HUES48 (cell line): ENCODE measurements at regions not wholly inside any gene's neighbourhood (a gene's known extent, or its start where the extent isn't known, plus 50 kb on each side); places are given as distances from the start of the nearest gene placed in this dataset.

Experiments used
- H3K27ac ChIP-seq: one replicate; pipeline ENCODE4 v1.7.0; 2013; ENCODE audit warnings: low read depth, low read length, inconsistent platforms
- H3K27me3 ChIP-seq: 2 replicates; pipeline ENCODE4 v1.6.1; 2013; ENCODE audit warnings: mild to moderate bottlenecking, low read length; ENCODE audit not compliant: control insufficient read depth, insufficient read depth
- H3K36me3 ChIP-seq: 2 replicates; pipeline ENCODE4 v1.6.1; 2013; ENCODE audit warnings: low read length; ENCODE audit not compliant: control insufficient read depth, insufficient read depth
- H3K4me1 ChIP-seq: 2 replicates; pipeline ENCODE4 v1.6.1; 2013; ENCODE audit warnings: mild to moderate bottlenecking, low read length; ENCODE audit not compliant: control insufficient read depth, insufficient read depth
- H3K4me3 ChIP-seq: 2 replicates; pipeline ENCODE4 v1.5.1; 2013; ENCODE audit warnings: mild to moderate bottlenecking, low read depth, low read length
- H3K9ac ChIP-seq: 2 replicates; pipeline ENCODE4 v1.6.1; 2013; ENCODE audit warnings: mild to moderate bottlenecking, low read depth, low read length, moderate library complexity
- H3K9me3 ChIP-seq: 2 replicates; pipeline ENCODE4 v1.6.1; 2013; ENCODE audit warnings: low read length; ENCODE audit not compliant: control insufficient read depth, insufficient read depth

DNA sequence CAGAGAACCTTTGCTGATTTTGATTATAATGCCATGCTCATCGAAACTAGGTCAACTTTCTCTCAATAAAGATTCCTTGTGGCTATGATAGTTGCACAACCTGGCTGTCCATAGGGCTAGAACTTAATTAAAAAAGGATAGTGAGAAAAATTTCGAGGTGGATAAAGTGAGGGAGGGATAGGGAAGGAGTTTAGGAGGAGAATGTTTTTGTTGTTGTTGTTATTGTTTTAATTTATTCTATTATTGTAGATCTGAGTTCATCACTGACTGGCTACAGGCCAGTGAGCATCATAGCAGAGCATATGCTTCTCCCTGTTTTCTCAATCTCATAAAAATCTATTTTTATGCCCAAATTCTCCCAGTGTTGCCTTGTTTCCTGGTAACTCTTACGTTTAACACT is 688.7 kb upstream of the GRM3 start:
- no peaks in the 10 kb centered on the region for H3K36me3 ChIP-seq
- H3K4me3 ChIP-seq = no peak overlapping the region
- no peaks in the 10 kb centered on the region for H3K4me1 ChIP-seq
- no peak overlapping the region for H3K9ac ChIP-seq
- H3K27me3 ChIP-seq = no peaks in the 10 kb centered on the region
- H3K27ac ChIP-seq = no peak overlapping the region
- H3K9me3 ChIP-seq = no peaks in the 10 kb centered on the region

DNA sequence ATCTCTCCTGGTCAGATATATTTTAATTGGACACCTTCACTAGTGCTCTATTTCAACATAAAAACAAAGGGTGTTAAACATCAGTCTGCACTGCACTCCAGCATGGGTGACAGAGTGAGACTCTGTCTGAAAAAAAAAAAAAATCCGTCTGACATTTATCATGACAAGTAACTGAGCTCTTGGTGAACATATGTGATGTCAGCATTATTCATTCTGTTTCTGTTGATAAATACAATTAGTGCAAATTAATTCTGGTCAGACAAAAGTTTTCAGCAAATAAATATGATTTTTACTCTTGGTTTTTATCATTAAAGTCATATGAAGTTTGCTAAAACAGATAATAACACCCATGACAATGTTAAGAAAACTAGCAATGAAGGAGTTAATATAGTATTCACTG is 692.8 kb upstream of the GRM3 start:
- Histone ChIP-seq H3K4me3 (no peak overlapping the region), H3K9ac (no peak overlapping the region), H3K27me3 (no peaks in the 10 kb centered on the region), H3K36me3 (no peaks in the 10 kb centered on the region), H3K9me3 (no peaks in the 10 kb centered on the region), H3K27ac (no peak overlapping the region), H3K4me1 (no peaks in the 10 kb centered on the region)

DNA sequence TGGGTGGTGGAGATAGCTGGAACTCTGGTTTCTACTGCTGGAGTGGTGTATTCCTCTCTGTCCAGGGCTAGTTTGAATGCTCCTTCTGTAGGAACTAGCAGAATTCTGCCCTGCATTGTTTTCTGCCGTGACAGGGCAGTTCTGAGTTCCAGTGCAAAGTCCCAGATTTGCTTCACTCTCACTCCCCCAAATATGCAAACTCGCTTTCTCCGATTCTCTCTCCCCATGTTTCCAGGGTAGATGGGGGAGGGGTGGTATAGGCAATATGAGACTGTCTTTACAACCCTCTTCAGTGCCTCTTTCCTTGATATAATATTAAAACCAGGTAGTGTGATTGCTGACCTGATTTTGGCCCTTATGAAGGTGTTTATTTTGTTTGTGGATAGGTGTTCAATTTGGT is 693.3 kb upstream of the GRM3 start:
- Histone ChIP-seq H3K9ac (no peak overlapping the region), H3K4me3 (no peak overlapping the region), H3K27ac (no peak overlapping the region), H3K36me3 (no peaks in the 10 kb centered on the region), H3K9me3 (no peaks in the 10 kb centered on the region), H3K27me3 (no peaks in the 10 kb centered on the region), H3K4me1 (no peaks in the 10 kb centered on the region)

DNA sequence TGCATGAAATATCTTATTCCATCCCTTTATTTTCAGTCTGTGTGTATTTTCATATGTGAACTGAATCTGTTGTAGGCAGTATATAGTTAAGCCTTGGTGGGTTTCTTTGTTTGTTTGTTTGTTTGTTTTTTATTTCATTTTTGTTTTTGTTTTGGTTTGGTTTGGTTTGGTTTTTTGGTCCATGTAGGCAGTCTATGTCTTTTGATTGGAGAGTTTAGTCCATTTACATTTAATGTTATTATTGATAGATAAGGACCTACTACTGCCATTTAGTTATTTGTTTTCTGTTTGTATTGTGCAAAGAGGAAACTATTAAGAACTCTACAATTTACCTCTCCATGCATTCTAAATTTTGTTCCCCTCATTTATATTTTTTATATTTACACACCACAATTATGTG is 695.9 kb upstream of the GRM3 start:
- Histone ChIP-seq H3K4me3 (no peak overlapping the region), H3K9ac (no peak overlapping the region), H3K4me1 (no peaks in the 10 kb centered on the region), H3K9me3 (no peaks in the 10 kb centered on the region), H3K27me3 (no peaks in the 10 kb centered on the region), H3K36me3 (no peaks in the 10 kb centered on the region), H3K27ac (no peak overlapping the region)

DNA sequence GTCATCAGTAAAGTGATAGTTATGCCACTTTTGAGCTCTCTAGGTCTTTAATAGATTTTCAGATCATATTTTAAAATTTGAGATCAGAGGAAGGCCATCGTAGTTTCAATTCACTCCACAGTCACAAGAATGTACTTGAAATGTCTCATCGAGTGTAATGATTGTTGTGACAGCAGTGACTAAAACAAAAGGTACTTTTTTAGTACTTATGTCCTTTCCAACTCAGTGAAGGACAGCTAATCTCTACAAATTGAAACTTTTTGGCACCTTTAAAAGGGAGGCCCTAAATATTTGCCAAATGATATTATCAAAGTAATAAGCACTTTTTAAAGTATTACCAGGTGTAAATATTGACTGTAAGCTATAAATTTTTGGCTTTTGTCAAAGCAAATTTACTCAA is 702.9 kb upstream of the GRM3 start:
- H3K4me1 ChIP-seq = 0 out of 2 replicates have a peak, but pooled peaks cover 7% of the 10 kb centered on the region
- H3K9ac ChIP-seq = no peak overlapping the region
- no peaks in the 10 kb centered on the region for H3K27me3 ChIP-seq
- no peaks in the 10 kb centered on the region for H3K36me3 ChIP-seq
- no peak overlapping the region for H3K27ac ChIP-seq
- H3K9me3 ChIP-seq = no peaks in the 10 kb centered on the region
- H3K4me3 ChIP-seq = no peak overlapping the region

DNA sequence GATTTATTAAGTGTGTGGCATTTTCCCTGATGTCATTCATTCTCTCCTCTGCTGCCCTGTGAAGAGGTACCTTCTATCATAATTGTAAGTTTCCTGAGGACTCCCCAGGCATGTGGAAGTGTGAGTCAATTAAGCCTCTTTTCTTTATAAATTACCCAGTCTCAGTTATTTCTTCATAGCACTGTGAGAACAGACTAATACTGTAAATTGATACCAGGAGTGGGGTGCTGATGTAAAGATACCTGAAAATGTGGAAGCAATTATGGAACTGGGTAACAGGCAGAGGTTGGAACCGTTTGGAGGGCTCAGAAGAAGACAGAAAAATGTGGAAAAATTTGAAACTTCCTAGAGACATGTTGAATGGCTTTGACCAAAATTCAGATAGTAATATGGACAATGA is 711.8 kb upstream of the GRM3 start:
- peaks cover 19% of the 10 kb centered on the region for H3K9me3 ChIP-seq
- H3K4me3 ChIP-seq = no peak overlapping the region
- H3K27ac ChIP-seq = no peak overlapping the region
- peaks cover 24% of the 10 kb centered on the region for H3K4me1 ChIP-seq
- no peaks in the 10 kb centered on the region for H3K36me3 ChIP-seq
- H3K27me3 ChIP-seq = no peaks in the 10 kb centered on the region
- H3K9ac ChIP-seq = no peak overlapping the region

DNA sequence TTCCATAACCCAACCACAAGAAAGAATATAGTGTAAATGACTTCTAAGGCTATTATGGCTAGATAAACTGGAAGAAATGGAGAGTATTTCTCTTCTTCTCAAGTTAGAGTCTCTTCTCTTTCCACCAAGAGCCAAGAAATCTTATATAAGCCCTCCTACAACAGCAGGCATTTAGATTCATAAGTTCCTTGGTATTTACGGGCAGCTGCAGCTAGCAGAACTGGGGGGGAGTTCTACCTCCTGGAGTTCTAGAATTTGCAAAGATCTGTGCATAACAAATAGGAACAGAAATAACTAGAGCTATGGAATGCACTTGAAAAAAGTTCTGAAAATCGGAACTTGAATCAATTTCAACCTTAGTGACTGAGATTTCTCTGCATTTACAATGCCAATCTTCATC is 715.2 kb upstream of the GRM3 start:
- Histone ChIP-seq H3K9me3 (peaks cover 19% of the 10 kb centered on the region), H3K27me3 (no peaks in the 10 kb centered on the region), H3K4me1 (peaks cover 28% of the 10 kb centered on the region), H3K27ac (peak overlapping the region; percentile 36), H3K9ac (no peak overlapping the region), H3K36me3 (no peaks in the 10 kb centered on the region), H3K4me3 (peak overlapping the region; percentile 3)

DNA sequence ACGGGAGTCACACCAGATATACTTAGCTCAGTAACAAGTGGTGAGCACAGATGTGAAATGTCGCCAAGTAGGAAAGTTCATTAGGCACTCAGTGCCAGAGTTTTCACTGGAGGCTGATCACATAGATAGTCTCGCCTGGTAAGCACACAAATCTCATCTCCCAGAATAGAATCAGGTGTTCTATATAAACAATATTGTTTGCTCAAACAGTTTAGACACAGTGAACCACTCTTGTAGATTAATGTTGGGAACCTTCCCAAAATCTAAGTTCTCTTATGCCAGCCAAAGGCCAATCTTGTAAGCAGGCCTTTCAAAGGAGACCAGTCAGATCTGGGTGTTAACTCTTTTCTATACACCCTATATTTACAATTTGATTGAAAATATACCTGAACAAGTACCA is 716.5 kb upstream of the GRM3 start:
- H3K27ac ChIP-seq = no peak overlapping the region
- no peak overlapping the region for H3K9ac ChIP-seq
- H3K9me3 ChIP-seq = peaks cover 12% of the 10 kb centered on the region
- no peak overlapping the region for H3K4me3 ChIP-seq
- no peaks in the 10 kb centered on the region for H3K36me3 ChIP-seq
- H3K4me1 ChIP-seq = peaks cover 28% of the 10 kb centered on the region
- H3K27me3 ChIP-seq = no peaks in the 10 kb centered on the region

DNA sequence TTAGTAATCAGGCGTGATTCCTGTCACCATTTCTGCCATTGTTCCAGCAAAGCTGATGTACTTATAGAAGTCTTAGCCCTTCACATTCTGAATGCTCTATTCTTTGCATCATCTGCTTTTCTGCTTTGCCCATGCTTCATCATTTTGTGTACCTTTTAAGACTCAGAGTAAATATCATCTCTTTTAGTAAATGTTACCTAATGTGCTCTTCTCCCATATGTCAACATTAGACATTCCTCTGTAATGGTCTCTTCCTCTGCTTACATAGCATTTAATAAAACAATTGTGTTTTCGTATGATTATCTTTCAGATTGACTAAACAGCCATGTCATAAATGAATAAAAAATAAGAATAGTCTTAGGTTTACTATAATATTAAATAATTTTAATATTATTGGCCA is 719.6 kb upstream of the GRM3 start:
- no peak overlapping the region for H3K27ac ChIP-seq
- peaks cover 33% of the 10 kb centered on the region for H3K4me1 ChIP-seq
- no peak overlapping the region for H3K9ac ChIP-seq
- H3K36me3 ChIP-seq = no peaks in the 10 kb centered on the region
- H3K9me3 ChIP-seq = no peaks in the 10 kb centered on the region
- H3K4me3 ChIP-seq = no peak overlapping the region
- H3K27me3 ChIP-seq = no peaks in the 10 kb centered on the region

DNA sequence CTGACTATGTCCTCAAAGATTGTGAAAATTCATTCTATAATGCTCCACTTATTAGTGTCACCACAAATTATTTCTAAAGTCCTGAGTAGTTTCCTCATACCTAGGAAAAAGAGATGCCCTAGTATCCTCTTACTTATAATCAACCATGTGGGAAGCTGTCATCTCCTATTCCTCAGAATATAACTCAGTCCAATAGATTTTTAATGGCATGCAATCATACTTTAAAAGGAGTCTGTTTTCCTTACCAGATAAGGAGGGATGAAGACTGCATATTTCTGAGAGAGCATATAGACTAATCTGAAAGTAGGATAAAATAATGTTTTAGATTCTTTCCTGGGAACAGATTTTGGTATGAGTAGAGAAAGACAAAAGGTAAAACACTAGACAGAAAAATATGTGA is 727.7 kb upstream of the GRM3 start:
- Histone ChIP-seq H3K9me3 (no peaks in the 10 kb centered on the region), H3K9ac (no peak overlapping the region), H3K36me3 (no peaks in the 10 kb centered on the region), H3K4me1 (0 out of 2 replicates have a peak, but pooled peaks cover 7% of the 10 kb centered on the region), H3K27ac (no peak overlapping the region), H3K4me3 (no peak overlapping the region), H3K27me3 (no peaks in the 10 kb centered on the region)

DNA sequence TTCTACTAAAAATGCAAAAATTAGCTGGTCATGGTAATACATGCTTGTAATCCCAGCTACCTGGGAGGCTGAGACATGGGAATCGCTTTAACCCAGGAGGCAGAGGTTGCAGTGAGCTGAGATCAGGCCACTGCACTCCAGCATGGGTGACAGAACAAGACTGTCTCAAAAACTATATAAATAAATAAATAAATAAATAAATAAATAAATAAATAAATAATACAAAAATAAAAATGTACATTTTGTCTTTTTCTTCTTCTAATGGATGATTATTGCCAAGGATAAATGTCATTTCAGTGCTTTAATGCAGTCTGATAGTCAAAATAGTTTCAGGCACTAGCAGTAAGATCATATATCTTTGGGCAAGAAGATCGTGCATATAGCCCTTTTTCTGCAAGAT is 727.6 kb upstream of the SEMA3D start:
- Histone ChIP-seq H3K4me1 (no peaks in the 10 kb centered on the region), H3K36me3 (no peaks in the 10 kb centered on the region), H3K9ac (no peak overlapping the region), H3K27me3 (no peaks in the 10 kb centered on the region), H3K9me3 (no peaks in the 10 kb centered on the region), H3K27ac (no peak overlapping the region), H3K4me3 (no peak overlapping the region)

DNA sequence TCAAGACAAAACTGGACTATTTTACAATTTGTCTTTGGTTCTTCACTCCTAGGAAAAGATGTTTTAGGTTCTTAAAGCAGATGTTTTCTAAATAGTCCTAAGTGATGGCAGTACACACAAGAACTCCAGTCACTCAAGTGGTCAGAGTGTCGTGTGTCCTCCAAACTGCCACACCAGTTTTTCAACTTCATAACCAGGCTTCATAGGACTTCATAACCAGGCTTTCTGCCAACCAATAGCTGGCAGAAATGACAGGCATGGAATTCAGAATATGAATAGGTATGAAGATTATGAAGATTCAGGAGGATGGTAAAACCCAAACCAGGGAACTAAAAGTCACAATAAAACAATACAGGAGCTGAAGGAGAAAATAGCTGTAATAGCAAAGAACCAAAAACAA is 721.2 kb upstream of the SEMA3D start:
- no peak overlapping the region for H3K4me3 ChIP-seq
- no peaks in the 10 kb centered on the region for H3K4me1 ChIP-seq
- H3K9ac ChIP-seq = no peak overlapping the region
- no peaks in the 10 kb centered on the region for H3K36me3 ChIP-seq
- H3K27me3 ChIP-seq = no peaks in the 10 kb centered on the region
- no peak overlapping the region for H3K27ac ChIP-seq
- H3K9me3 ChIP-seq = no peaks in the 10 kb centered on the region
